Natural killer cell (primary cell): ENCODE measurements at regions not wholly inside any gene's neighbourhood (a gene's known extent, or its start where the extent isn't known, plus 50 kb on each side); places are given as distances from the start of the nearest gene placed in this dataset.

Experiments
- ATAC-seq, 3 donors: fragments of 150-1000 bp in 2 of 3; fragments of 200-7000 bp in 1 of 3; cut with Tn5 transposase; 1 replicate in 1 of 3; 2 replicates in 2 of 3; pipeline ENCODE4 v1.10.0; 2021; ENCODE audit warnings: mild to moderate bottlenecking in 2 of 3, moderate library complexity in 2 of 3
- DNase-seq, 2 donors: peaks; one replicate each; pipeline versions ENCODE4 v3.0.0 to v3.0.0-alpha.2; 2013 to 2021; ENCODE audit warnings: mixed read lengths in 1 of 2
- H3K27ac ChIP-seq: one replicate; pipeline ENCODE4 v1.5.1; 2013; ENCODE audit warnings: mild to moderate bottlenecking, low read length
- H3K27me3 ChIP-seq: one replicate; pipeline ENCODE4 v1.6.1; 2013; ENCODE audit warnings: low read length; ENCODE audit not compliant: control insufficient read depth, insufficient read depth
- H3K36me3 ChIP-seq: one replicate; pipeline ENCODE4 v1.6.1; 2013; ENCODE audit warnings: low read length; ENCODE audit not compliant: control insufficient read depth, insufficient read depth
- H3K4me1 ChIP-seq: one replicate; pipeline ENCODE4 v1.6.1; 2013; ENCODE audit warnings: low read length; ENCODE audit not compliant: control insufficient read depth, insufficient read depth
- H3K4me3 ChIP-seq: one replicate; pipeline ENCODE4 v1.5.1; 2013; ENCODE audit warnings: low read length
- H3K9me3 ChIP-seq: one replicate; pipeline ENCODE4 v1.6.1; 2013; ENCODE audit warnings: low read length; ENCODE audit not compliant: control insufficient read depth, insufficient read depth
- H3K27ac Mint-ChIP-seq, 2 donors: one replicate each; pipeline ENCODE4 v1.8.0; 2022; ENCODE audit warnings: mild to moderate bottlenecking in 2 of 2, mixed read lengths in 2 of 2, moderate library complexity in 1 of 2
- H3K27me3 Mint-ChIP-seq, 2 donors: one replicate each; pipeline ENCODE4 v1.8.0; 2022; ENCODE audit warnings: low read depth in 2 of 2, mixed read lengths in 2 of 2
- H3K36me3 Mint-ChIP-seq: one replicate; pipeline ENCODE4 v1.8.0; 2022; ENCODE audit warnings: mixed read lengths
- H3K4me1 Mint-ChIP-seq, 2 donors: one replicate each; pipeline ENCODE4 v1.8.0; 2022; ENCODE audit warnings: mixed read lengths in 2 of 2
- H3K4me3 Mint-ChIP-seq: one replicate; pipeline ENCODE4 v1.8.0; 2022; ENCODE audit warnings: mild to moderate bottlenecking, moderate library complexity, mixed read lengths
- H3K9me3 Mint-ChIP-seq, 2 donors: one replicate each; pipeline ENCODE4 v1.8.0; 2022; ENCODE audit warnings: mixed read lengths in 2 of 2
- CTCF ChIP-seq: fragments of 200-600 bp; IDR thresholded peaks from one replicate; pipeline ENCODE4 v1.8.0; 2022; ENCODE audit warnings: antibody characterized with exemption
- WGBS: methylation state at CpG from one replicate; pipeline ENCODE4 v1.1.7; 2013; ENCODE audit warnings: missing lambda C conversion rate; ENCODE audit not compliant: insufficient coverage; 5-methylcytosine and 5-hydroxymethylcytosine counted together
- intact Hi-C: fragments of 100-400 bp; cut with micrococcal nuclease; formaldehyde crosslinking; loops from one replicate; pipeline ENCODE4 v1.14.2; 2022

GRCh38 chr1:67582625-67583461 is 102.2 kb upstream of the GADD45A start:
- H3K9me3 ChIP-seq, result no peaks in the 10 kb centered on the region
- no peaks in the 10 kb centered on the region for H3K4me1 ChIP-seq
- no peak overlapping the region for H3K4me3 Mint-ChIP-seq
- no peaks in the 10 kb centered on the region for H3K27me3 ChIP-seq
- no peaks in the 10 kb centered on the region for H3K4me1 Mint-ChIP-seq
- H3K9me3 Mint-ChIP-seq, result no peaks in the 10 kb centered on the region
- no peak for DNase-seq
- TF ChIP-seq CTCF, result no peak
- H3K27ac Mint-ChIP-seq, result no peak overlapping the region
- no peaks in the 10 kb centered on the region for H3K36me3 Mint-ChIP-seq
- intact Hi-C loops, result no loop called here
- peaks cover 0 to 15% of the 10 kb centered on the region in 2 donors for H3K27me3 Mint-ChIP-seq
- WGBS, result 86% methylated on average over 13 of the region's 13 CpGs
- H3K36me3 ChIP-seq, result no peaks in the 10 kb centered on the region
- no peak overlapping the region for H3K4me3 ChIP-seq
- ATAC-seq, result no peak
- no peak overlapping the region for H3K27ac ChIP-seq

- Histone ChIP-seq H3K27me3 (no peaks in the 10 kb centered on the region), H3K27ac (no peak overlapping the region), H3K4me1 (no peaks in the 10 kb centered on the region), H3K4me3 (no peak overlapping the region), H3K9me3 (no peaks in the 10 kb centered on the region), H3K36me3 (no peaks in the 10 kb centered on the region)
- WGBS, result 73% methylated on average over 2 of the region's 2 CpGs
- TF ChIP-seq CTCF, result no peak
- H3K4me3 Mint-ChIP-seq, result no peak overlapping the region
- H3K36me3 Mint-ChIP-seq, result no peaks in the 10 kb centered on the region
- intact Hi-C loops, result no loop called here
- H3K9me3 Mint-ChIP-seq, result no peaks in the 10 kb centered on the region
- no peaks in the 10 kb centered on the region for H3K4me1 Mint-ChIP-seq
- DNase-seq, result no peak
- no peak for ATAC-seq
- H3K27ac Mint-ChIP-seq, result no peak overlapping the region
- peaks cover 0 to 13% of the 10 kb centered on the region in 2 donors for H3K27me3 Mint-ChIP-seq
These were observed 101.5 kb upstream of the GADD45A start for GRCh38 chr1:67583462-67583950.

- no peaks in the 10 kb centered on the region for H3K27me3 ChIP-seq
- Mint-ChIP-seq H3K27me3 (peaks cover 0 to 9% of the 10 kb centered on the region in 2 donors), H3K4me1 (no peaks in the 10 kb centered on the region), H3K36me3 (no peaks in the 10 kb centered on the region), H3K4me3 (no peak overlapping the region), H3K9me3 (no peaks in the 10 kb centered on the region), H3K27ac (no peak overlapping the region)
- DNase-seq, result no peak
- no peak for ATAC-seq
- 90% methylated on average over 6 of the region's 6 CpGs for WGBS
- intact Hi-C loops, result no loop called here
- TF ChIP-seq CTCF, result no peak
- no peaks in the 10 kb centered on the region for H3K36me3 ChIP-seq
- H3K27ac ChIP-seq, result no peak overlapping the region
- H3K4me3 ChIP-seq, result no peak overlapping the region
- no peaks in the 10 kb centered on the region for H3K9me3 ChIP-seq
- H3K4me1 ChIP-seq, result no peaks in the 10 kb centered on the region
These were observed 100.1 kb upstream of the GADD45A start for GRCh38 chr1:67584938-67585337.
